ENCODE measurements at regions not wholly inside any gene's neighbourhood (a gene's known extent, or its start where the extent isn't known, plus 50 kb on each side); places are given as distances from the start of the nearest gene placed in this dataset.
A peak's percentile ranks its signal among the peaks of the same experiment; 100 is the strongest.
"Not testable (repeated sequence)": the region's sequence is repeated elsewhere in the genome, so short reads cannot be mapped to it uniquely, and the experiment has no call there.

DNA sequence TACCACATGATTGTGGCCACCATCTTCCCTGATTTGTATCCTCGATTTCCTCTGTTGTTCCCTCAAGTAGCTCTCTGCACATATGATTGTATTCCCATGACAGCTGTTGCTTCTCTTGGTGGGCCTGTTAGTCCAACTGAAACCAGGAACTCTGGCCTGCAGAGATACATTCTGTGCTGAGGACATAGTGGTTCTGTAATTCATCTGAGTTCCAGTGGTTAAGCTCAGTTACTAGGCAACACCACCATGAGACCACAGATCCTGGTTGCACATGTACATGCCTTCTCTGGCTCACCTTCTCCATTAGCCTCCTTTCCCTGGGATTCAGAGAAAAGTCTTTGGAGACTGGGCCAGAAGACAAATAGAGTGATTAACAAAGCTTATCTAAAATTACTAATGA, 172.1 kb upstream of the SLC7A11 start:
- DNase-seq, result no peak

DNA sequence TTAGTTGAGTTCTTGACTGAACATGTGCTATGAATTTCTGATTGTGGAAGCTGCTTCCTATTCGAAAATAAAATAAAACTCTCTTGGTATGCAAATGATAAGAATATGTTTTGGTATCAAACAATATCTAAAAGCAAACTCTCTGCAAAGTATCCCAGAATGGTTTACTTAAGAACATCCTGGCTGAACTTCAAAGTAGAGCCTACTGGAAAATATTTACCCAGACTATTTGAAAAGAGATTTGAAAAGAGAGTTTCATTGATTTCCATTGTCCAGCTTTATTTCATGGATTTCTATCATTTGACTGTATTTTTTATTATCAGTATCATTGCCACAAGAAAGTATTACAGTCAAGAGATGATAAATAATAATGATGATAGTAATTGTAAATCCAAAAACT, 171.1 kb upstream of the SLC7A11 start:
- no peak for DNase-seq

DNA sequence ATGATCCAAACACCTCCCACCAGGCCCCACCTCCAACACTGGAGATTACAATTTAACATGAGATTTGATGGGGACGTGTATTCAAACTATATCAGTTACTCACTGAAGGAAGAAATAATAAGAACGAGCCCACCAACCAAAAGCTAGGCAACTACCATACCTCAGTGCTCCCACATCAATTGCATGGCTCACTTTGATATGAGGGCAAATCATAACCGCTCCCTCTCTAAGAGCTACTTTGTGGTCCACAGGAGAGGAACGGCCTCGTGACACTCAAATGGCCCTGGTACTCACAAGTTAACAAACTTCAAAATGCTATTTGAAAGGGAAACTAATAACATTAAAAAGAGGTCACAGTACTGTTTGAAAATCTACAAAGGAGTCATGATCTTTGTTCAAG, 170.7 kb upstream of the SLC7A11 start:
- no peak for DNase-seq

- DNase-seq, result no peak
These were observed 168.1 kb upstream of the SLC7A11 start for GRCh38 chr4:138410266-138410665.

GRCh38 chr4:138409670-138410069, 167.5 kb upstream of the SLC7A11 start:
- DNase-seq, result no peak

DNA sequence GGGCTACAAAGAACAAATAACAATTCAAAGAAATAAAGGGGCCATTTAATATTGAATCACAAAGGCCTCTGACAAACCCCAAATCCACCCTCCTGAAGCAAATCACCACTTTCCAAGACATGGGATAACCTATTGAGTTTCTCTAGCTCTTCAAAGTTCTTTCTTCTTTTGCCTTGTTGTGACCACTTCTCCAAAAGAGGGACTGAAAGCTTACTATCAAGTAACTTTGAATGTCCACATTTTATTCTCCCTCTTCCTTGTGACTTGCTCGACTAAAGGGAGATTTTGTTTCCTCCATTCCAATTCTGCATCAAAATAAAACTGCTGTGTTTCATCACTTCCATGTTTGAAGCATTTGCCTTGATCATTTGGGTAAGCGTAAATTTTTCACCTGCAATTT, 166.6 kb upstream of the SLC7A11 start:
- DNase-seq, result no peak

DNA sequence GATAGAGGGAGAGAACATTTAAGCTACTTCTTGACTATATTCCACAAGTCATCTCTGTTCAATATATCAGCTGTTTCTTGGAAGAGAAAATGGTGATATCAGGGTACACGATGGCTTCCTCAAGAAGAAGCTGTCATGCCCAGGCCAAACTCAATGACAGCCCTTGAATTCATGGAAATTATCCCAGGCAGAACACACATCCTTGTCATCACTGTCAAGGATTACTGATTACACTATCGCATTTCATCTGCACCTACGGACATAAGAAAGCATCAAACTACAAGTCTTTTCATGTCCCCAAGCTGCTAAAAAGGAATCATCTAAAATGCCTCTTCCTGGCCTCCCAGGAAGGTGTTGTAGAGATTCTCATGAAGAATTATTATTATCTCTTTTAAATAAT, 165.2 kb upstream of the SLC7A11 start:
- no peak for DNase-seq

- no peak for DNase-seq
These were observed 164.7 kb upstream of the SLC7A11 start for GRCh38 chr4:138406876-138407275.

DNA sequence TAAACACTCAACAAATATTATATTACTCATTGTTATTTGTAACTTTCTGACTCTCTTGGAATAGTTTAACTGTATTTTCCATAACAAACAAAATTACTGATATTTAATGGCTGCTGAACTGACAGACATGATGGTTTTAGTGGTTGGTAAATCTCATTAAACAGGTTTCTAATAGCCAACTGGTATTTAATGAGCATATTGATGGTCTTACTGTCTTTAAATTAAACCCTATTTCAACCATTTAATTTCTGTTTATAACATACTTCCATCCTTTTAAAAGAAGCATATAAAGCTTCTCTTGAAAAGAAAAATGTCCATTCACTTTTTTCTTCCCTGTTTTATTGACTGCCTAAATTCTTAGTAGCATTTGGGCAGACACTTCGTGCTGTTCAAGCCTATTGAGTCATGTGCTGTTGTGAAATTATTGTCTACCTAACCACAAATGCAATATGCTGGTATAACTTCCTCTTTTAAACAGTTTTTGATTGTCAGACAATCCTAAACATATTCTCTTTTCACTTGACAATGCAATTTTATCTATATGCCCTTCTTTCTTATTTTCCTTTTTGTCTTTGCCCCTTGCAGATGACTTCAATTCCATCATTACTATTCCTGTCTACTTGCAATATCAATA, 163.9 kb upstream of the SLC7A11 start:
- DNase-seq, result no peak

- DNase-seq, result no peak
These were observed 163.3 kb upstream of the SLC7A11 start for GRCh38 chr4:138405466-138405891.

GRCh38 chr4:138404801-138405200, 162.7 kb upstream of the SLC7A11 start:
- no peak for DNase-seq

DNA sequence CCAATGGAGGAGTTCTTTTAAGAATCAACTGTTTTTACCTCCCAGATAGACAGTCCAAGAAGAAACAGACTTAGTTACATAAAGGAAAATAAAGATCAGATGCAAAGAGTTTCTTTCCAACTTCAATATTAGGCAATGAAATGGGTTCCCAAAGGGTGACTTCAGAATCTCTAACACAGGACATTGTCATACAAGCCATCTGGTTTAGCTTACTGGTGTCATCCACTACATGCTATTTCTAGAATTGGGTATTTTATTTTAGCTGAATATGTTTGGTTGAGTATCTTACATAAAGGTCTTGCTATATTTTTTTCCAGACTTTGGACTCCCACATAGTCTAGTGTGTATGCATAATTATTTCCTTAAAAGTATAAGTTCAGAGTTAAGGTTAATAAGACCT, 162.1 kb upstream of the SLC7A11 start:
- no peak for DNase-seq

- DNase-seq, result no peak
These were observed 159.2 kb upstream of the SLC7A11 start for GRCh38 chr4:138401334-138401733.

DNA sequence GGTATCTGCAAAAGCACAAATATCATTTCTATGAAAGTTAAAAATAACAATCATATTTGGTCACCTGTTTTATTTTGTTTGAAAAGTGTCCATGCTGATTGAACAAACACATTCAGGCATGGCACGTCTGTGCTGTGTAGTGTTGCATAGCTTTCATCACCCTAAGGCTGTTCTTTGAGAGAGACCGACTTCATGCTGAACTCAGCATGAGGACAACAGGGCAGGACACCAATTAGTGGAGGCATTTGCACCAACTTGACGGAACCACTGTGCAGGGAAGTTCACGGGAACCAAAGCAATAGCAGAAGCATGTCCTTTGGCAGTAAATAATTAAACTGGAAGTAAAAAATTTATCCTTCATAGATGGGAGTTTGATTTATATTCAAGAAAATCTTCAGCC, 158.4 kb upstream of the SLC7A11 start:
- no peak for DNase-seq

DNA sequence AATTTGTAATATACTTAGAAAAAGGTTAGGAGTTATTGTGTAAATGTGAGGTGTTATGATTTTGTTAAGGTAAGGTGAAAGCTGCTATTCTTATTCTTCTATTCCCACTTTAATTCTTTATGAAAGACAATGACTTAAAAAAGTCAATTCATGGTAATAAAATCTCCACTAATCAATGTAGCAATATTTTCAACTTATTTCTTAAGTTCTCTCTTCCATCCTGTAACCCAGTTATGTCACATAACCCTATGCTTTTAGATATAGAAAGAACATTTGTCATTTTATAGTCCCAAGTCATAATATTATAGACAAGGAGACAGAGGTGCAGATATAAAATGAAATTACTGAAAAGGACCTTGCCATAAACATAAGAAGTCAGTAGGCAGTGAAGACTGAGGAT, 157.9 kb upstream of the SLC7A11 start:
- no peak for DNase-seq

DNA sequence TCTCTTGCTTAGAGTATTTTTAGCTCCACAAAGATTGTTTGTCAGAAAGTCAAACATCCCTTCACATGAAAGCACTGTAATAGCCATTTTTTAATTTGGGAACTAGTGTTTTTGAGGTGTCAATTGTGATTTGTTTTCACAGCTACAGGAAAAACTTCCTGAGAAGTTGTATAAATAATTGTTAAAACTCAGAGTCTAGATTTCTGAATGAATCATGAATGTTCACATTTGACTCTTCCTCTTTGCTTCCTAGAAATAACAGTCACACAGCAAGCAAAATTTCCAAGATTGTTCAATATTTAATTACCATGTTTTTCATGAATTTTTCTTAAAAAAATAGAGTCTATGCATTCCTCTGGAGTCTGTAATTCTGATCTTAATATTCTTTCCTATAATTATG, 156.9 kb upstream of the SLC7A11 start:
- DNase-seq, result no peak

GRCh38 chr4:138398322-138398721, 156.2 kb upstream of the SLC7A11 start:
- no peak for DNase-seq

DNA sequence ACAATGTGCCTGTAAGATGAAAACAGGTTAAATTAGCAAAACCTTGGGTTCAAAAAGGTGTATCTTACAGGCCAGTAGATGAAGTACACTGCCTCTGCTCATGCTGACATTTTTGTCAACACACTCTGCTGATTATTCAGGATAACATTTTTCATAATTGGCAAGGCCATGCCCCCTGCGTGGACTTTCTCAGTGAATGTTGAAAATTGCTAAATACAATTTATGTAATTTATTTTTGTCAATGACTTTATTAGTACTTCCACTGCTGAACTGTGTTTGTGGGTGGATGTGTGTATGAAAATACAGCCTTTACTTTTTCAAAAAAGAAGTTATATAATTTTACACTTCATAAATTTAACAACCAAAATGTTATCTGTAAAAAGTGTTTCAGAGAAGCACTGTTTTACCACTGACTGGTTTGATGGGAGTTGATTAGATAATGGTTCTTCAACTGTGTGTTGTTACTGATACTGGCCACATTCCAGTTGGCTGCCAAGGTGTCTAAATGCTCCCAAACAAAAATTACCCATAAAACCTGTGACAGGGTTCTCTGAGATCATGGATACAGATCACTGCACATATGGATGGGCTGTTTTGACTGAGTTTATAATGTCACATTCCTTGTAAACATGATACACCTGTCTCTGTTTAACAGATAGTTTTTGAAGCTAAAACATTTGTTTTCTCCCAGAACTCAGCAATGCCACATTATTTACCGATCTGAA, 151.9 kb upstream of the SLC7A11 start:
- DNase-seq, result no peak

- DNase-seq, result no peak
These were observed 150.7 kb upstream of the SLC7A11 start for GRCh38 chr4:138392751-138393308.

GRCh38 chr4:138389976-138390685, 148.0 kb upstream of the SLC7A11 start:
- DNase-seq, result no peak

DNA sequence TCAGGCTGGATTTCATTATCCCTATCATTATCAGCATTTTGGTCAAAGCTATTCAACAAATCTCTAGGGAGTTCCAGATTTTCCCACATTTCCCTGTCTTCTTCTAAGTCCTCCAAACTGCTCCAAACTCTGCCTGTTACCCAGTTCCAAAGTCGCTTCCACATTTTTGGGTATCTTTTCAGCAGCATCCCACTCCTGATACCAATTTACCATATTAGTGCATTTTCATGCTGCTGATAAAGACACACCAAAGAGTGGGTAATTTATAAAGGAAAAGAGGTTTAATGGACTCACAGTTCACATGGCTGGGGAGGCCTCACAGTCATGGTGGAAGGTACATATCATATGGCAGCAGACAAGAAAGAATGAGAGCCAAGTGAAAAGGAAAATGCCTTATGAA, 132.8 kb upstream of the SLC7A11 start:
- no peak for DNase-seq

DNA sequence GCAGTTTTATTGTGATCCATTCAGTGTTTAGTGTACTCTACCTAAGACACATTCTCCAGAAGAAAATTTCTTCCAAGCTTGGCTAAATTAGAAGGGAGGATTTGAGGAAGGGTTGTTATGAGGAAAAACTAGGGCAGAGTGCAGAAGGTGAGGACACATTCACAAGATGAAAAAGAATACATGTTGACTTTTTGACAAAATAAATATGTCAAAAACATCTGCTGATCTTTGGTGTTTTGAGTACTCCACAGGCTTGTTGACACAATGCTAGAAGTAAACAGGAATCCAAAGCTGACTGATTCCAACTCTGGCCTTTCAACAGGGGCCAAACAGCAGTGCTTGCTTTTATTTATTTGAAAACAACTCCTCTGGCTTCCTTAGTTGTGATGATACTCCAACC, 125.8 kb upstream of the SLC7A11 start:
- DNase-seq, result no peak

- not testable (repeated sequence) for DNase-seq
These were observed 110.3 kb upstream of the SLC7A11 start for GRCh38 chr4:138352446-138352845.

DNA sequence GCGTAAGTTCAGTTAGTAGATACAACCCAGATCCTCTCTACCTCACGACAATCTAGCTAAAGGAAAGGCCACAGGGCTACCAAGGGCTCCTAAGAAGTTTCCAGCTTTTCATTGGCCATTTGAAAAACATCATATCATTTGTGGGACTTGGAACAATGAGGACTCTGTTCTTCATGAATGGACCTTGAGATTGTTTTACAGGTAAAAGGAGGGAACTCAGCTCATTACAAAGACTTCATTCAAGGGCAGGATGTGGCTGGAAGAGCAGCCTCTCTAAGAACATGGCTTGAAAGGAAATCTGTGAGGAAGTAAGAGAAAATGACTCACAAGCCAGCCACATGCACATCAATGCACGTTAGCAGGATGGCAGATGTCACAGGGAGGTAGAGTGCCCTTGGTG, 105.9 kb upstream of the SLC7A11 start:
- peak in 1 of 5 experiments; percentile 9 for DNase-seq

Data from T-helper 2 cell (primary cell).